ENCODE measurements at regions not wholly inside any gene's neighbourhood (a gene's known extent, or its start where the extent isn't known, plus 50 kb on each side); places are given as distances from the start of the nearest gene placed in this dataset.
"Not testable (repeated sequence)": the region's sequence is repeated elsewhere in the genome, so short reads cannot be mapped to it uniquely, and the experiment has no call there.

DNA sequence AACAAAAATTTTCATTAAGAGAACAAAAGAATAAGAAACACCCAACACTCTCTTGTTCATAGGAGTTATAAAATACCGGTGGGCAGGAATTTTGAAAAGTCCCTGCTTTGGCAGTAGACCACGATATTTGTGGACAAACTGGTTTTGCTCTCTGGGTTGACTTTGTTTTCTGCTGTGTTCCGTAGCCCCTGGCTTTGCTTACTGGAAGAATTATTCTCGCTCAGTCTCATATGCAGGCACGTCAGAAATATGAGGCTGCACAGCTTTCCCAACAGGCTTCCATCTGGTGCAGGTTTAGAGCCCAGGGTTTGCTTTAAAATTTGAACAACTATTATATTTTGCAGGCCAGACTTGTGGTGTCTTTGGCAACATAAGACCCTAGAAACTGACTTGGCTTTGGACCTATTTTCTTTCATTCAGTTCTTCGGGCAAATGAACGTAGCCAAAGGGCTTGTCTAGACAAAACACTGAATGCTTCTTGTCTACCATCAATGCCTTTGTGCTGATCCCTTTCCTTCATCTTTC is 2012.6 kb downstream of the PCDH9 start:
- DNase-seq (ENCODE audit: low spot score): no peak

DNA sequence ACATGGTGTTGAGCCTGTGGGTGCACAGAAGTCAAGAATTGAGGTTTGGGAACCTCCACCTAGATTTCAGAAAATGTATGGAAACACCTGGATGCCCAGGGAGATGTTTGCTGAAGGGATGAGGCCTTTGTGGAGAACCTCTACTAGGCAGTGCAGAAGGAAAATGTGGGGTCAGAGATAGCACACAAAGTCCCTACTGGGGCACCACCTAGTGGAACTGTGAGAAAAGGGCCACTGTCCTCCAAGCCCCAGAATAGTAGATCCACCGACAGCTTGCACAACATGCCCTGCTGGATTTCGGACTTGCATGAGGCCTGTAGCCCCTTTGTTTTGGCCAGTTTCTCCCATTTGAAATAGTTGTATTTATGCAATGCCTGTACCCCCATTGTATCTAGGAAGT is 2027.3 kb downstream of the PCDH9 start:
- DNase-seq (ENCODE audit: low spot score): not testable (repeated sequence)

DNA sequence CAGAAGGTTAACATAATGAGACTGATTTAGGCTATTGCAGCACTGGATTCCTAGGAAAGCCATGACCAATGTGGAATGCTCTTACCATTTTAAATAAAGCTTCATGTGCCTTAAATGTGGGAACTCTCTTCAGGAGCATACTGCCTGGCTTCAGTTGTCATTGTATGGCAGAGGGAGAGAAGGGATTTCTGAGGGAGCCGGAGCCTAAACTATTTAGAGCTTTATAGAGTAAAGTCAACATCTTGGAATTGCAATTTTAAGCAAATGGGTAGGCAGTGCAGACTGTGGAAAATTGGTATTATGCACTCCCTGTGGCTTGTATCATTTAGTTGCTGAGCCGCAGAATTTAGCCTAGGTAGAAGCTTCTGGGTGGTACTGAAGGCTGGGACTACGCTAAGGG is 2041.4 kb downstream of the PCDH9 start:
- no peak for DNase-seq (ENCODE audit: low spot score)

DNA sequence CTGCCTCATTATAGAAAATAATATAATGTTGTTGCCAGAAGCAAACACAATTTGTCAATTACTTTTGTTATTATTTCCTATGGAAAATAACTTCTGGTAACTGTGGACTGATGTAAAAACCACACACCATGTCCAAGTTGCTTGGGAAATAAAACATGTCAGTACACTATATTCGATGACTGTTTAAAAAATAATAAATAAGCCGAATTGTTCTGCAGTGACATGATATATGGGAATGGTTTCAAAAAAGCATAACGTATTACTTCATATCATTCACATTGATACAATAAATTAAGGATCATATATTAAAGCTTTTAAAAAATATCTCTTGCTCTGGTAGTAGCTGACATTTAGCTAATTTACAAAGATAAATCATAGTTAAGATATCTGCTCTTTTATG is 2062.1 kb downstream of the PCDH9 start:
- DNase-seq (ENCODE audit: low spot score): no peak

DNA sequence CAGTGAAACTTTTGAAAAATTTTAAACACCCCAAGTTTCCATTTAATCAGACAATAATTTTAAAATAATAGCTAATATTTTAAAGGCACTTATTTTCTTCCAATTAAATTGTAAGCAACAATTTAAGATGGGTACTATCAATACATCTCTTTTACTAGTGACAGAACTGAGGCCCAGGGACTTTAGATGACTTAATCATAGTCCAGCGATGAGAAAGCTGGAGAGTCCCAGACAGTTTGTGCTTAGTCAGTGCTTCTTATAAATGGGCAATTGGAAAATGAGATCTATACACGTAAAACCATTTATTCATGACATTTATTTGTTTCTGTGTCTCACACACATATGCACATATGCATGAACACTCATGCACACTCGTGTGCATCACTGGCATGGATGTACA is 2063.5 kb downstream of the PCDH9 start:
- DNase-seq (ENCODE audit: low spot score): no peak

DNA sequence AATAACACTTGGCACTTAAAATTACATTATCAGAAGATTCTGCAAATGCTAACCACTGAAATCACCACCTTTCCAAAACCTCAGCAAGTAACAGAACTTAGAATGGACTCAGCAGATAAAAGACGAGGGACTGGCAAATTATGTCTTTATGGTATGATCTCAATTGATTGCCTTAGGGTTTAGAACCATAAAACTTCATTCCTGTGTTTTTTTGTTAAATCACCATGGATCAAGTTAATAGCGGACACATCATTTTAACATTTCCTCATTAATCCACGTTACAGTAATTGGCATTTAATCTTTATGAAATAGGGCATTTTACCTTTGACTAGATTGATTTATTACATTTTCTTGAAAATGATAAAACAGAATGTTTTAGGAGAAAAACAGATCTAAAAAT is 2070.3 kb downstream of the PCDH9 start:
- DNase-seq (ENCODE audit: low spot score): no peak

DNA sequence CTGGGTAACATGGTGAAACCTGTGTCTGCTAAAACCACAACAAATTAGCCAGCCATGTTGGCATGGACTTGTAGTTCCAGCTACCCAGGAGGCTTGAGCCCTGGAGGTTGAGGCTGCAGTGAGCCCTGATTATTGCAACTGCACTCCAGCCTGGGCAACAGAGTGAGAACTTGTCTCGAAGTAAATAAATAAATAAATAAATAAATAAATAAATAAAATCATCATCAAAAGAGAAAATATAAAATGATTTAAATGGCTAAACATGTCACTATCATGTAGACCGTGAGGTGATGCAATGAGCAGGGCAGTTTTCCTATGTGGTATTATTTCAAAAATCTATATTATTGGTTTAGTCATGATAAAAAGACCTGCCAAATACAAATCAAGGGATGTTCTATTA is 2074.3 kb downstream of the PCDH9 start:
- no peak for DNase-seq (ENCODE audit: low spot score)

DNA sequence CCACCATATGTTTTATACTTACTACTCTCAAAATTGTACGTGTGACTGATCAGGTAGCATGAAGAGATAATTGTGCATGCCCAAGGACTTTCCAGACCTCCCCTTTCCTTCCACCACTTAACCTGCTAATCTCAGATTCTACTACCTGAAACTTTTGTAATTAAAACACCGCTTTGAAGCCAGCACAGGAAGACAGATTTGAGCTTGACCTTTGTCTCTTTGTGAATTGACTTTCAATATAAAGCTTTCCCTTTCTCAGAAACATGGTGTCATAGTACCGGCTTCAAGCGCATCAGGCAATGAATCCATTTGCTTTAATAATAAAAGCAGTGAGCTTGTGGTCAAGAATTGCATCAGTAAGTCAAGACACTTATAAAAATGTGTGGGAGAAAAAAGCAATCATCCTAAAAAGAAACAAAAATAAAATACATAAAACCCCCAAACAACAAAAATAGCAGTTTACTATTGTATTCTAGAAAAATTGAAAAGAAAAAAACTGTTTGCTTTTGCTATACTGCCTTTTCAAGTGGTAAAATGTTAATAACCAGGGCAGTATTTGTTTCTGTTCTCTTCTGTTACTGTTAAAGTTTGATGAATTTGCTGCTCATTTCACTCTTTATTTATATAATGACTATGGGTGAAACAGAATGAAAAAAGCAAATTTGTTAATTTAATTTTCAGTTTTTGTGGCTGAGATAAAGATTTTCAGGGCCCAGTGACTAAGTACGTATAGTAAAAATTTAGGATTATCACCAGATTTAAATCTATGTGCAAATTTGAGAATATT is 2075.3 kb downstream of the PCDH9 start:
- DNase-seq (ENCODE audit: low spot score): no peak

DNA sequence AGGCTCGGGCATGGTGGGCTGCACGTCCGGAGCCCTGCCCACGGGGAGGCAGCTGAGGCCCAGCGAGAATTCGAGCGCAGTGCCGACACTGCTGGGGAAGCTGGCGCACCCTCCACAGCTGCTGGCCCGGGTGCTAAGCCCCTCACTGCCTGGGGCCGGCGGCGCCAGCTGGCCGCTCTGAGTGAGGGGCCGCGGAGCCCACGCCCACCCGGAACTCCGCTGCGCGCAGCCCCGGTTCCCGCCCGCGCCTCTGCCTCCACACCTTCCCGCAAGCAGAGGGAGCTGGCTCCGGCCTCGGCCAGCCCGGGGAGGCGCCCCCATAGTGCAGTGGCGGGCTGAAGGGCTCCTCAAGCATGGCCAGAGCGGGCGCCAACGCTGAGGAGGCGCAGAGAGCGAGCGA is 2080.4 kb downstream of the PCDH9 start:
- DNase-seq (ENCODE audit: low spot score): no peak

DNA sequence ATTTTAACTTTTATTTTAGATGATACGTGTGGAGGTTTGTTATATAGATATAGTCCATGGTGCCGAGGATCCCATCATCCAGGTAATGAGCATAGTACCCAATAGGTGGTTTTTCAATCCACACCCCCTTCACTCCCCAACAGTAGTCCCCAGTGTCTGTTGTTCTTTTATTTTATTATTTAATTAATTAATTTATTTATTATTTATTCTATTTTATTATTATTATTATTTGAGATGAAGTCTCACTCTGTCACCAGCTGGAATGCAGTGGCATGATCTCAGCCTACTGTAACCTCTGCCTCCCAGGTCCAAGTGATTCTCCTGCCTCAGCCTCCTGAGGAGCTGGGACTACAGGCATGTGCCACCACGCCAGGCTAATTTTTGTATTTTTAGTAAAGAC is 2086.2 kb downstream of the PCDH9 start:
- no peak for DNase-seq (ENCODE audit: low spot score)

DNA sequence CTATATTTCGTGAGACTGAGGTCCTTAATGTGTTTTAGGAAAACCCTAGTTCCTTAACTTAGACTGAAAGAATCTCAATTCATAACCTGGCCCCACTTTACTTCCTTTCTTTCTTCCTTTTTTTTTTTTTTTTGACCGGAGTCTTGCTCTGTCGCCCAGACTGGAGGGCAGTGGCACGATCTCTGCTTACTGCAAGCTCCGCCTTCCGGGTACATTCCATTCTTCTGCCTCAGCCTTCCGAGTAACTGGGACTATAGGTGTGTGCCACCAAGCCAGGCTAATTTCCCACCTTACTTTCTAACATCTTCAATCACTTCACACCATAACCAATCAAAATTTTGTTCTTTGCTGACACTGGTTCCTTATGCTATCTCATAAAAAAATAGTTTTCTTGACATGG is 2097.0 kb downstream of the PCDH9 start:
- no peak for DNase-seq (ENCODE audit: low spot score)

DNA sequence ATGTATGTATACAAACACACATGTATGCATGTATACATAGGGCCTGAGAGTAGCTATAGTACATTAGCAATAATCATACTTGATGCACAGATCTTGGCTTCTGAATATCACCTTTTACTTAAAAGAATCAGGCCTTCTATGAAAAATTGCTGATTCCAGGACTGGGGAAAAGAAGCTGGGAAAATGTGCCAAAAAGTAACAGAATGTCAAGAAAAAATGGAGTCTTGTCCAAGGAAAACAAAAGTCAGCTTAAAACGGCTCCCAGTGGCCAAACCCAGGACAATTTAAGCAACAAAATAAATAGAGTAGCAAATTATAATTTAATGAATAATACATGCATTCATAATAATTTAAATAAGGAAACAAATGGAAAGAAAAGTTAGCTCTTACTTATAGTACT is 2104.9 kb downstream of the PCDH9 start:
- DNase-seq (ENCODE audit: low spot score): no peak

DNA sequence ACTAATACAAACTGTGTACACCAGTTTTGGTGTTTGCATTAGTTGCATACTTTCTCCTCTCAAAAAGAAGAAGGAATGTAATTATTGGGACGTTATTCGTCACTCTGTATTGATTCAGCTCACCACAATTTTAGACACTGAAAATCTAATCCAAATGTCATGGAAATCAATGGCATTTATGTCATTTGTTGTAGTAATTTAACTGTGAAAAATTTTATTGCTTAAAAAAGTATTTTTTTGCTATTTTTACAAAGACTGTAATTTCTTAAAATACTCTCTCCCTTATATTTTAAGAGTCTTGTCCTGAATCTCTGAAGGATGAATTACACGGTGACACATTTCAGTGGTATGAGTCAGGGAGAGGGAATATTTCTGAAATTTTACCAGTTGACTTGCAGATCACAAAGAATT is 2117.6 kb downstream of the PCDH9 start:
- no peak for DNase-seq (ENCODE audit: low spot score)

DNA sequence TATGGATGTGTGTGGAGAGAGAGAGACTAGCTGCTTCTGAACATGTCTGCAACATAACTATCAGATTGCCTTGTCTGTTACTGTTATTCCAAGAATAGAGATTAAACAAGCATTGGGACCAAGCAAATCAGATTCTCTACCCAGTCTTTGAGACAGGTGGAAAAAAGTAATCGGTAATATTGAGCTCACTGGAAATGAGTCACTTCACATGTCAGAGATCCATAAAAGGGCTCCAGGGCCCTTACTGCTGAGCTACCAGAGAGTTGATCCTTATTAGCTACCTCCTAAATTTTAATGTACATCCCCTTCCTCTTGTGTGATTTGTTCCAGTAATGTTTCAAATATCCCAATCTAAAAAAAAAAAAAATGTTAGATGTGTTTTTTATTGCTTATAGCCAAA is 2118.0 kb downstream of the PCDH9 start:
- no peak for DNase-seq (ENCODE audit: low spot score)

DNA sequence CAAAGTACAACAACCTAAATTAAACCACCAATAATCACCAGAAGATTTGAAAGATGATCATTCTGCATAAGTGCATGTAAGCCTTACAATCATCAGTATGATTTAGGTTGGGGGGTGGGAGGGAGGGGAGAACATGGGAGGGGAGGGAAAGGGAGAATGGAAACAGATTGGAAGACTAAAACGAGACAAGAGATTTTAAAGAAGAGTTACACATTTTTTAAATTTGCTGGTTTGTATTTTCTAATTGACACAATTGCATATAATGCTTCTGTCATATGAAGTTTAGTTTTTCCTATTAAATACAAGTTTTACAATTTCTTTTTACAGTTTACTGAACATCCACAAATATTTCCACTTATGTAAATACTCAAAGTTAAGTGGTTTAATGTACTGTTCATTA is 2118.9 kb downstream of the PCDH9 start:
- DNase-seq (ENCODE audit: low spot score): no peak

DNA sequence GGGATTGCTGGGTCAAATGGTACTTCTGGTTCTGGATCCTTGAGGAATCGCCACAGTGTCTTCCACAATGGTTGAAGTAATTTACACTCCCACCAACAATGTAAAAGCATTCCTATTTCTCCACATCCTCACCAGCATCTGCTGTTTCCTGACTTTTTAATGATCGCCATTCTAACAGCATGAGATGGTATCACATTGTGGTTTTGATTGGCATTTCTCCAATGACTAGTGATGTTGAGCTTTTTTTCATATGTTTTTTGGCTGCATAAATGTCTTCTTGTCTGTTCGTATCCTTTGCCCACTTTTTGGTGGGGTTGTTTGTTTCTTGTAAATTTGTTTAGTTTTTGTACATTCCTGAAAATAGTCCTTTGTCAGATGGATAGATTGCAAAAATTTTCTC is 2125.7 kb downstream of the PCDH9 start:
- DNase-seq (ENCODE audit: low spot score): not testable (repeated sequence)

DNA sequence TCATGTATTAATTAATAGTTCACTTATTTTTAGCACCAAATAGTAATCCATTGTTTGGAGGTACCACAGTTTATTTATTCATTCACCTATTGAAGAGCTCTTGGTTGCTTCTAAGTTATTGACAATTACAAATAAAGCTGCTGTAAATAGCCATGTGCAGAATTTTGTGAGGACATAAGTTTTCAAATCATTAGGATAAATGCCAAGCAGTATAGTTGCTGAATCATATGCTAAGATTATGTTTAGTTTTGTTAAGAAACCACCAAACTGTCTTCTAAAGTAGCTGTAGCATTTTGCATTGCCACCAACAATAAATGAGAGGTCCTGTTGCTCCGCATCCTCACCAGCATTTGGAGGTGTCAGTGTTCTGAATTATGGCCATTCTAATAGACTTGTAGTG is 2126.8 kb downstream of the PCDH9 start:
- DNase-seq (ENCODE audit: low spot score): no peak

DNA sequence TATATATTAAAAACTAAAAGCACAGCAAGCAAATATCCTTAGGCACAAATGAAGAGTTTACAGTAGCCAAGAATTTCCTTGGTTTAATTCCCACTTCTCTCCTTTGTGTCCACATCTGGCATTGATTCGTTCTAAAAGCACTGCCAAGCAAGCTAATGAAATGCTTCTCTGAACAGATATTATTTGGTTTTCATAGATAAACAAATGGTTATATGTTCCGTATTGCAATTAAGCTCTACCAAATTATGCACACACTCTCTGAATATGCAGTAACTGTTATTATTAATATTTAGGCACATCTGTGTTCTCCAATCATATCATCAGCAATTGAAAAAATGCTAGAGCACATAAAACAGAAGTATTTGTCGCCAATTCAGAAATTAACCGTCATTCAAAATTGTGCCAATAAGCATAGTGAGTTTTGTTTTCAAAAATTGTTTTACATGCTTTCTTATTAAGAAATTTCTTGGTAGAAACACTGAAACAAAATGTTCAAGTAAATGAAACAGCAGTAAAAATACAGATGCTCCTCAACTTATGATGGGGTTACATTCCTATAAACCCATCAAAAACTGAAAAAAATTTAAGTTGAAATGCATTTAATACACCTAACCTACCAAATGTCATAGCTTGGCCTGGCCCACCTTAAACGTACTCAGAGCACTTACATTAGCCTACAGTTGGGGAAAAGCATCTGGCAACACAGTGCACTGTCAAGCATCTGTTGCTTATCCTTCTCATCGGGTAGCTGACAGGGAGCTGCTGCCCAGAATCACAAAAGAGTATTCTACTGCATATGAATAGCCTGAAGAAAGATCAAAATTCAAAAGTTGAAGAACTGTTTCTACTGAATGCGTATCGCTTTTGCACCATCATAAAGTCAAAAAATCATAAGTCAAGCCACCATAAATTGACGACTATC is 2134.7 kb downstream of the PCDH9 start:
- DNase-seq (ENCODE audit: low spot score): no peak

DNA sequence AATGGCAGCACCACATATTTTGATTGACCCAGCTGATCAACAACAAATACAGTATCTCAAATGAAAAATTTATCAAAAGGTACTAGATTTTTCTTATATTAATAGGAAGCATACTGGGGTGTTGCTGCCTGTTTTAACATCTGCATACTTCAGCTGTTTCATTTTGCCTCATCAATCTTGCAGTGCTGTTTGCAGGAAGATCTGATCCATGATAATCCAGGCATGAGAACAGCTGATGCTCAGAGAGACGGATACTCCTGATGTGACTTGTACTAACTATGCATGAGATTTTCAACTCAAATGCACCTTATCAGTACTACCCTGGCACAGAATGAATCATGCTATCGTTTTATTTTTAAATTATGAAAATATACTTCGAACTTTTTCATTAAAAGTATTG is 2136.8 kb downstream of the PCDH9 start:
- DNase-seq (ENCODE audit: low spot score): no peak

DNA sequence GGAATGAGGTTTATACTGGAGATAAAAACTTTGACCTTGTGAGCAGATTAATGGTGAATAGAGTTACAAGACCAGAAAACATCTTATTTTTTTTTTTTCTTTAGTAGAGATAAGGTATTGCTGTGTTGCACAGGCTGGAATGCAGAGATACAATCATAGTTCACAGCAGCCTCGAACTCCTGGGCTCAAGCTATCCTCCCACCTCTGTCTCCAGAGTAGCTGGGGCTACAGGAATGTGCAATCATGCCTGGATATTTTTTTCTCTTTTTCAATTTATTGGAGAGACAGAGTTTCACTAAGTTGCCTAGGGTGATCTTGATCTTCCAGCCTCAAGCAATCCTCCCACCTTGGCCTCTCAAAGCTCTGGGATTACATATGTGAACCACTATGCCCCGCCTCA is 2139.1 kb downstream of the PCDH9 start:
- no peak for DNase-seq (ENCODE audit: low spot score)

DNA sequence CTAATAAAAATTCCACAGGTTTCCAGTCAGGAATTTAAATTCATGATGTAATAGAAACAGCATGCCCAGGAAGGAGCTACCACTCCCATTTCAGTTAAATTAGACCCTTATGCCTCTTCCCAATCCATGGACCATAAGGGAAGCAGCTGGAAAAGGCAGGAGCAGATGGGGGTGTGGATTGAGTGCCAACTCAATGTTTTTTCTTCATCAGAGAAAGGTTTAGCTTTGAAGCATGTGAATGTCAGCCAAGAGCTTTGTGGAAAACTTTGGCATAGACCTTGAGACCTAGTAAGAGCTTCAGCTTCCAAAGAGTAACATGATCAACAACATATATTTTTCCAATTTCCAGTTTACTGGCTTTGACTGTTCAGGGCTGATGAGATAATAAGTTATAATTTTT is 2139.9 kb downstream of the PCDH9 start:
- no peak for DNase-seq (ENCODE audit: low spot score)

DNA sequence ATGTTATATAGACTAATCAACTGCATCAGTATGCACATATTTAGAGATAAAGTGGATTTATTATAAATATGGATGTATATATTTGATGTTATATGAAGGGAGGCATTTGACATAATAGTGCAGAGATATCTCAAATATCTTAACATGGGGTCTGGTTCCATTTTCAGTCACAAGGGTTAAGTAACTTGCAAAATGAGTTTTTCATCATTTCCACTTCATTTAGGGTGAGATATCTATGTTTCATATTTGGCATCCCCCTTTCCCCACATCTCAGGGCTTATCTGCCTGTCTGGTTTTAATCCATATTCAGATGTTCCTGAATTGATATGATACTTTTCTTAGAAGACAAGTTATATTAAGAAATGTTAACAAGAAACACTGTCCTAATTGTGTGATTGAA is 2141.2 kb downstream of the PCDH9 start:
- DNase-seq (ENCODE audit: low spot score): no peak

All from mesenteric fat pad (tissue), 1 donor.